ENCODE measurements at regions not wholly inside any gene's neighbourhood (a gene's known extent, or its start where the extent isn't known, plus 50 kb on each side); places are given as distances from the start of the nearest gene placed in this dataset.

- DNase-seq (ENCODE audit: low read depth in 1 of 2, low spot score in 1 of 2), result no peak
- TF ChIP-seq GABPA (IDR thresholded peaks at IDR 0.05; ENCODE audit: low read depth), result no peak
- TF ChIP-seq CTCF (IDR thresholded peaks at IDR 0.05; ENCODE audit: insufficient read depth, low read length), result no peak
- no peak for TF ChIP-seq POLR2AphosphoS5 (IDR thresholded peaks at IDR 0.05; ENCODE audit: low read depth)
- no peak for TF ChIP-seq SPI1 (IDR thresholded peaks at IDR 0.05; ENCODE audit: borderline replicate concordance, low read depth)
- TF ChIP-seq REST (IDR thresholded peaks at IDR 0.05; ENCODE audit: insufficient replicate concordance, low read depth), result no peak
- no peak overlapping the region for H3K27ac ChIP-seq (replicated peaks)
- H3K27me3 ChIP-seq (ENCODE audit: insufficient read depth, poor library complexity, severe bottlenecking), result no peaks in the 10 kb centered on the region
- H3K4me3 ChIP-seq (replicated peaks; ENCODE audit: insufficient read depth, low read length), result no peak overlapping the region
Measured at GRCh38 chr5:114208588-114208987, 153.3 kb upstream of the KCNN2 start.

GRCh38 chr5:114210662-114211061 is 151.2 kb upstream of the KCNN2 start:
- no peak overlapping the region for H3K4me3 ChIP-seq (replicated peaks; ENCODE audit: insufficient read depth, low read length)
- no peak for TF ChIP-seq POLR2AphosphoS5 (IDR thresholded peaks at IDR 0.05; ENCODE audit: low read depth)
- no peak for TF ChIP-seq REST (IDR thresholded peaks at IDR 0.05; ENCODE audit: insufficient replicate concordance, low read depth)
- no peak for TF ChIP-seq GABPA (IDR thresholded peaks at IDR 0.05; ENCODE audit: low read depth)
- no peak for DNase-seq (ENCODE audit: low read depth in 1 of 2, low spot score in 1 of 2)
- H3K27ac ChIP-seq (replicated peaks), result no peak overlapping the region
- no peaks in the 10 kb centered on the region for H3K27me3 ChIP-seq (ENCODE audit: insufficient read depth, poor library complexity, severe bottlenecking)

- Histone ChIP-seq H3K27me3 (ENCODE audit: insufficient read depth, poor library complexity, severe bottlenecking) (no peaks in the 10 kb centered on the region), H3K27ac (replicated peaks) (no peak overlapping the region), H3K4me3 (replicated peaks; ENCODE audit: insufficient read depth, low read length) (no peak overlapping the region)
- no peak for DNase-seq (ENCODE audit: low read depth in 1 of 2, low spot score in 1 of 2)
- TF ChIP-seq REST (IDR thresholded peaks at IDR 0.05; ENCODE audit: insufficient replicate concordance, low read depth) (no peak), GABPA (IDR thresholded peaks at IDR 0.05; ENCODE audit: low read depth) (no peak), SPI1 (IDR thresholded peaks at IDR 0.05; ENCODE audit: borderline replicate concordance, low read depth) (no peak), POLR2AphosphoS5 (IDR thresholded peaks at IDR 0.05; ENCODE audit: low read depth) (no peak), CTCF (IDR thresholded peaks at IDR 0.05; ENCODE audit: insufficient read depth, low read length) (no peak)
Measured at GRCh38 chr5:114221807-114222206, 140.1 kb upstream of the KCNN2 start.

GRCh38 chr5:114223866-114224265 is 138.0 kb upstream of the KCNN2 start:
- DNase-seq (ENCODE audit: low read depth in 1 of 2, low spot score in 1 of 2), result peak in 1 of 2 experiments; percentile 5
- no peak overlapping the region for H3K4me3 ChIP-seq (replicated peaks; ENCODE audit: insufficient read depth, low read length)
- TF ChIP-seq CTCF (IDR thresholded peaks at IDR 0.05; ENCODE audit: insufficient read depth, low read length) (no peak), SPI1 (IDR thresholded peaks at IDR 0.05; ENCODE audit: borderline replicate concordance, low read depth) (peak; percentile 20; the same call in 1 of the 2 replicates)
- no peak overlapping the region for H3K27ac ChIP-seq (replicated peaks)
- no peaks in the 10 kb centered on the region for H3K27me3 ChIP-seq (ENCODE audit: insufficient read depth, poor library complexity, severe bottlenecking)

All from HL-60 (cell line).